Midbrain (tissue), 1 donor: ENCODE measurements at regions not wholly inside any gene's neighbourhood (a gene's known extent, or its start where the extent isn't known, plus 50 kb on each side); places are given as distances from the start of the nearest gene placed in this dataset.
"Not testable (repeated sequence)": the region's sequence is repeated elsewhere in the genome, so short reads cannot be mapped to it uniquely, and the experiment has no call there.

ENCODE experiments used
- DNase-seq: peaks from one replicate; lab custom pipeline; 2025; lab: John Stamatoyannopoulos, UW

DNA sequence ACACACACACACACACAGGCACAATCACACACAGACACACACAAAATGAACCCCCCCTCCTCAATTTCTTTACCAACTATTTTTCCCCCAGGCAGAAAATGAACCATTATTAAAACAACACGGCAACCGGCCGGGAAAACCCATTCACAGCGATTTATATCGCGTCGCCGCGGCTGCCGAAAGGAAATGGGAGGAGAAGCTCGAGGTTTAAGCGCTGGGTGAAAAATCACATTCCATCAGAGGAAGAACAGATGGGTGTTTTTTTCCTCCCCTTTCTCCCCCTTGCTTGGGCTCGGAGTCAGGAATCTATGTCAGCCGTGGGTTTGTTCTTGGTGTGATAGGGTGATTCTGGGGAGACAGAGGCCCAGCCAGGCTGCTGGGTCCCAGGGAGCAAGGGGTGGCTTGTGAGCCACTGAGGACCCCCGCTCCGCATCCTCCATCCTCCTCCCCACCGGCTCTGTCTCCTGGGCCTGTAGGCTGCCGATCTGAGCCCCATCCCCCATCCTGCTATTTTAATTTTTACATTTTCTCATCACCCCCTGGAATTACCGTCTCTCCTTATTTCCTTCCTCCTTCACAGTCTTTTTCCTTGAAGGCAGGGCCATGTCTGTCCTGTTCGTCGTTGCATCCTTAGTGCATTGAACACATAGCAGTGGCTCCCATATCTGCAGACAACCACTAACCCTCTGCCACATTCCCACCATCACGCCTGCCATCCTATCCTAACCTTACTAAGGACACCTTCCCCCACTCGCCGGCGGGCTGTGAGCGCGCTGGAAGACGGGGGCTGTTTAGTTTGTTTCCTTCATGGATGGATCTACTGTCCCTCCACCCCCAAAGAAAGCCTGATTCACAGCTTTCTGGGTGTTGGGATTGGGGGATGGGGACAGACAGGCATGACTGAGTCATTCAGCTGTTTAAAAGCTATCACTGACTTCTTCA, 137.7 kb downstream of the CRLF3 start:
- DNase-seq: not testable (repeated sequence)

DNA sequence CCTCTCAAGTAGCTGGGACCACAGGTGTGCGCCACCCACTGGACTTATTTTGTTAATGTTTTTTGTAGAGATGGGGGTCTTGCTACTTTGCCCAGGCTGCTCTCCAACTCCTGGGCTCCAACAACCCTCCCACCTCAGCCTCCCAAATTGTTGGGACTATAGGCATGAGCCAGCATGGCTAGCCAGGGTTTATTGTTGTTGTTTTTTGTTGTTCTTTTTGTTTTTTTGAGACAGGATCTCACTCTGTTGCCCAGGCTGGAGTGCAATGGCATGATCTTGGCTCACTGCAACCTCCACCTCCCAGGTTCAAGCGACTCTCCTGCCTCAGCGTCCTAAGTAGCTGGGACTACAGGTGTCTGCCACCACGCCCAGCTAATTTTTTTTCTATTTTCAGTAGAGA, 142.2 kb downstream of the CRLF3 start:
- not testable (repeated sequence) for DNase-seq

DNA sequence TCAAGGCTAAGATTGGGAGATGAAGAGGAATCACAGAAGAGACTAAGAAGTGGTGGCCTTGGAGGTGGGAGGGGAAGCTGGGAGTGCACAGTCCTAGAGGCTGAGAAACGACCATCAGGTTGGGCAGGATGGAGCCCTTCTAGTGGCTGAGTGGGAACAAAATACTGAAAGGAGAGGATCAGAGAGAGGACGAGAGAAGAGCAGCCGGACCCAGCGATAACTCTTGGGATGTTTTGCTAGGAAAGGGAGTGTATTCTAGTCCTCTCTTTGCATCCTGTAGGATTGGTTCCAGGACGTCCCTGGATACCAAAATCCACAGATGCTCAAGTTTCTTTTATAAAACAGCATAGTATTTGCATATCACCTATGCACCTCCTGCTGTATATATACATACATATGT, 143.8 kb downstream of the CRLF3 start:
- DNase-seq: not testable (repeated sequence)

DNA sequence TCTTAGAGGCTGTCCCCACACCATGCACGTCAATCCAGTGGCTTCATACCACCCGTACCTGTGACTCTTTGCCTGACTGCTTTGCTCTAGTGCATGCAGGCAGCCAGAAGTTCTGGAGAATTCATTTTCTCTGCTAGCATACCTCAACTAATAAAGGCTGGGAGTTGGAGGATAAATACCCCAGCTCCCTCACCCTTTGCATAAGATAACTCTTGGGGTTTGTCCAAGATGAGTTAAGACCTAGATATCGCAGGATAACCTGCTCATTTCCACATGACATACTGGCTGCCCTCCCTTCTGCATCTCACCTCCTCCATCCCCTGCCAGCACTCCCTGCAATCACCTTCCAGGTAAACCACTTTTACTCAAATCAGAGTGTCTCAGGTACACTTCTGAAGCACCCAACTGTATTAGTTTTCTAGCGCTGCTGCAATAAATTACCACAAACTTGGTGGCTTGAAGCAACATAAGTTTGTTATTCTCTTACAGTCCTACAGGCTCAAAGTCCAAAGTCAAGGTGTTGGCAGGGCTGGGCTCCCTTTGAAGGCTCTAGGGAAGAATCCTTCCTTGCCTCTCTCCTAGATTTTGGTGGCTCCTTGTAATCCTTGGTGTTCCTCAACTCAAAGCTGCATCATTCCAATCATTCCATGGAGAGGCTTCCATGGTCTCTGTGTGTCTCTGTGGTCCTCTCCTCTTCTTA, 146.8 kb downstream of the CRLF3 start:
- DNase-seq: no peak

DNA sequence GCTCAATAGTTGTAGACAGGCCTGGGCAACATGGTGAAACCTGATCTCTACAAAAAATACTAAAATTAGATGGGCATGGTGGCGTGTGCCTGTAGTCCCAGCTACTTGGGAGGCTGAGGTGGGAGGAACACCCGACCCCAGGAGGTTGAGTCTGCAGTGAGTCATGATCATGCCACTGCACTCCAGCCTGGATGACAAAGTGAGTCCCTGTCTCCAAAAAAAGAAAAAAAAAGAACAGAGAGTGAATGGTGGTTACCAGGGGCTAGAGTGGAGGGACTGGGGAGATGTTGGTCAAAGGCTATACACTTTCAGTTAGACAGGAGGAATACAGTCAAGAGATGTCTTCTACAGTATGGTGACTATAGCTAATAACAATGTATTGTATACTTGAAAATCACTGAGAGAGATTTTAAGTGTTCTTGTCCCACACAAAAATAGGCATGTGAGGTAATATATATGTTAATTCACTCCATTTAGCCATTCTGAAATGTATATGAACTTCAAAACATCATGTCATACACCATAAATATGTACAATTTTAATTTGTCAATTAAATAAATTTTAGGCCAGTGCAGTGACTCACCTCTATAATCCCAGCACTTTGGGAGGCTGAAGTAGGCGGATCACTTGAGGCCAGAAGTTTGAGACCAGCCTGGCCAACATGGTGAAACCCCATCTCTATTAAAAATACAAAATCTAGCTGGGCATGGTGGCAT, 148.6 kb downstream of the CRLF3 start:
- DNase-seq: not testable (repeated sequence)

DNA sequence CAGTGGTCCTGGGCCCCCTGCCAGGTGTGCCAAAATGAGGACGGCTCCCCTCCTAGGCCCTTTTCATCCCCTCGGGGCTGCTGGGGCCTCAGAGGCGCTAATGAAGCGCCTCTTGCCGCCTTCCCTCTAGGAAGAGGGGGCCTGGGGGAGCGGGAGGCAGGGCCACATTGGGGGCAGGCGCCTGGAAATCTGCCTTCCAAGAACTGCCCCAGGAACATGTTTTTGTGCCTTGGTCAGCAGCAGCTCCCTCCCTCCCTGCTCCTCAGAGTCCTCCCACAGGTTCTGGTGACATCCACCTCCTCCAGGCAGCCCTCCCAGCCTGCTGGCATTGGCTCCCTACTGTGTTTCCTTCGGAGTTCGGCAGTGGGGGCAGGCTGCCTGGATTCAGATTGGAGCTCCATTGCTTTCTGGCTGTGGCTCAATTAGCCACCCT, 155.3 kb downstream of the CRLF3 start:
- not testable (repeated sequence) for DNase-seq

DNA sequence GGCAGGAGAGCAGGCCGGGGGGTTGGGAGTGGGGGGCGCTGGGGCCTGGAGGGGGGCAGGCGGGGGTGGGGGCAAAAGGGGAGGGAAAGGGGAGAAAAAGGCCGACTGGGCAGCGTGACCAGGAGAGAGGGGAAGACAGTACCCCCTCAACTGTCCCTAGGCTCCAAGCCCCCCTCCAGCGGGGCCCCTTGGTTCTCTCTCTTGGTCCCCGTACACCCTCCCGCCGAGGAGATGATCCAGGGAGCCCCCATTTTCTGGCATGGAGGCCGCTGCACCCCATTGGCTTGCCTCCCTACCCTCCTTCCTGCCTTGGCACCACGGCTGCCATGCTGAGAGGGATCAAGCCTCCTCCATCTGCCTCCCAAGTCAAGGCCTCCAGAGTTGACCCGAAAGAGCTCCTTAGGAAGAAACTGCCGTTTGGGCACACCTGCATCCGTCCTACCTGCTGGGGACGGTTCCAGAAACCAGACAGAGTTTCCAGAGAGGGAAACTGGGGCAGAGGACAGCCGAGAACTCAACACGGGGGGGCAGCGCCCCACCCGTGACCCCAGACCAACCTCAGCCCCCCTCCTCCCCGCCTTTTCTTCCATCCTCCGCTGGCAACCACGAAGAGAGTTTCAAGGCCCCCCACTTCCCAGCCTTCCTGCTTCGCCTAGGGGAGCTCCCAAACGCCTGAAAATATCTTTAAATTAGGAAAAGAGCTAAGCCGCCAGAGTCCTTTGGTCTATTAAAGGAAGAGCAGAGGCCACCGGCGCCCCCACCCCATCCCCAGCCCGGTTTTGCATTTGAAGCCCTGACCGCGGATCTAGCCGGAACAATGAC, 155.9 kb downstream of the CRLF3 start:
- DNase-seq: not testable (repeated sequence)

DNA sequence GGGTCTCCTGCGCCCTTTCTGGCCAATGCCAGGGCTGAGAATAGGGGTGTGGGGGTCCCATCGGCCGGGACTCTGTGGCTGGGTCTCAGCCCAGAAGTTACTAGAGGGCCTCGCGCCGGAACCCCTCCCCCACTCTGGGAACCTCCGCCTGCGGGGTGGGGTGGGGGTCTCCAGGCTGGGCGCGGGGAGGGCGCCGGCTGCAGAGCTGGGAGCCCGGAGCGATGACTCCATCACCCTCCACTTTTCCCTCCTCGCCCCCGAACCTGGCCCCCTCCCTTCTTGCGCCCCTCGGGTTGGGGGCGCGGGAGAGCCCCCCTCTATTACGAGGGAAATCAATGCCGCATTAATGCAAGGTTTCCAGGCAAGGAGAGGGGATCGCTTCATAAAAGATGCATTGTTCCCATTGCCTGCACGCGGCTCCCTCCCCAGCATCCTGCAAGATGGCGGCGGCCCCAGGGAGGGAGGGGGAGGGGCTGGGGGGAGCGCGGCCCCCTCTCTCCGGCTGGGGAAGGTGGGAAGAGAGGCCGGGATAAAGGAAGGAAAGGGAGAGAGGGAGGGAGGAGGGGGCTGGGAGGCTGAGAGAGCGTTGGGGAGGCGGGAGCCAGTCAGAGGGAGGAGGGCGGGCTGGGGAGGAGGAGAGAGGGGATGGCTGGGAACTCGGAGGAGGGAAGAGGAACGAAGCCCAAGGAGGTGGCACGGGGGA, 156.7 kb downstream of the CRLF3 start:
- DNase-seq: peak; percentile 12

DNA sequence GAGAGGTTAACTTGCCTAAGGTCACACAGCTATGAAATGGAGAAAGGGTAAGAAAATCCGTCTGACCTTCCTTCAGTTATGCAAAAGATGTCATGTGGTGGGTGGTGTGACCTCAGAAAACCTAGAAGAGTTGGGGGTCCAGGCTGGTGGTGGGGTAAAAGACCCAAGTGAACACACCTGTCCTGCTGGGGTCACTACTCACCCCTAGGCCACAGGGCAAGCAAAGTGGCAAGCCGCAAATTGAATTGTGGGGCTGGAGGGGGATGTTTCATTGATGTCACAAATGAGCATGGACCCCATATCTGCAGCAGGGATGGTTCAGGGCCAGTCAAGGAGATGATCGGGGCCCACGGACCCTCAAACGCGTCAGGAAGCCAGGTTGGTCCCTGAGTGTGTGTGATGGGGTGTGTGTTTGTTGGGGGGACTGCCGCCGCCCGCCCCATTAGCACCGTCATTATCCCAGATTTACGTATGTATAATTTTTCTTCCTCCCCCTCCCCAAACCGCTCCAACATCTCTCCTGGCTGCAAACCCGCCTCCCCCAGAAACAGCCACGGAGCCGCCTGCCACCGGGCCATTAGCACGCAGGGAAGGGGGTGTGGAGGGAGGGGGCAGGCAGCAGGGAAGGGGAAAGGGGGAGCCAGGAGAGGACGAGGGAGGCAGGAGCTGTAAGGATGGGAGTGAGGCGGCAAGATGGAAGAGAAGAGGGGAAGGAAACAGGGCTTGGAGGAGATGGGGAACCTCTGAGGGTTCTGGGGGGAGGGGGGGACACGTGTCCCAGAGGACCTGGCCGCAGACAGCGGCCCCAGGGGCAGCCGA, 157.4 kb downstream of the CRLF3 start:
- DNase-seq: not testable (repeated sequence)

DNA sequence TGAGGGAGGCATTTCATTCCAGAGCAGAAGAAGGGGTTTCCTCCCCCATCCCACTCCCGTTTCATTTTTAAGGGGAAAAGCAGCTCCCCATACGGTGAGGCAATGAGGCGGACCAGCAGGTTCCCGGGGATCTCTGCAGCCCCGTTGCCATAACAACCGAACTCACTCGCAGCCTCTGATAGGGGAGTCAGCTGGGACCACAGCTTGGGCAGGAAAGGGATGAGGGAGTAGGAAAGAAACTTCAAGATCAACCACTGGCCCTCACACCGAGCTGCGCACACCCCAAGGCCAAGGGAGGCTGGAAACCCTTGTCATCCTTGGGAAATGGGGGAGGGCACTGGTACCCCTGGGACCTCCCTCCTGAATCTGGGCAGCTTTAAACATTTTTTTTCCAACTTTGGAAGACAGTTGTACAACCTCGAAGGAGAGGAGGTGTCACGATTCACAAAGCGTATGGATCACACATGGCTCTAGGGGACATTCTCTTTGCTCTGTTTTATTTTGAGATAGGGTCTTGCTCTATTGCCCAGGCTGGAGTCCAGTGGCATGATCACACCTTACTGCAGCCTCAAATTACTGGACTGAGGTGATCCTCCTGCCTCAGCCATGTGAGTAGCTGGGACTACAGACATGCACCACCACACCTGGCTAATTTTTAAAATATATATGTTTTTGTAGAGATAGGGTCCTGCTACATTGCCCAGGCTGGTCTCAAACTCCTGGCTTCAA, 160.6 kb downstream of the CRLF3 start:
- DNase-seq: not testable (repeated sequence)

DNA sequence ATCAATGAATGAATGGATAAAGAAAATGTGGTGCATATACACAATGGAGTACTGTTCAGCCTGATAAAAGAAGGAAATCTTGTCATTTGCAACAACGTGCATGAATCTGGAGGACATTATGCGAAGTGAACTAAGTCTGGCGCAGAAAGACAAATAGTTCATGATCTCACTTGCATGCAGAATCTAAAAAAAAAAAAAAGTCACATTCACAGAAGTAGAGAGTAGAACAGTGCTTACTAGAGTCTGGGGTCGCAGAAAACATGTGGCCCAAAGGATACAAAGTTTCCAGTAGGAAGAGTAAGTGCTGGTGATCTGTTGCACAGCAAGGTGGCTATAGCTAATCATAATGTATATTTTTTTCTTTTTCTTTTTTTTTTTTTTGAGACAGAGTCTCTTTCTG, 167.3 kb downstream of the CRLF3 start:
- not testable (repeated sequence) for DNase-seq

DNA sequence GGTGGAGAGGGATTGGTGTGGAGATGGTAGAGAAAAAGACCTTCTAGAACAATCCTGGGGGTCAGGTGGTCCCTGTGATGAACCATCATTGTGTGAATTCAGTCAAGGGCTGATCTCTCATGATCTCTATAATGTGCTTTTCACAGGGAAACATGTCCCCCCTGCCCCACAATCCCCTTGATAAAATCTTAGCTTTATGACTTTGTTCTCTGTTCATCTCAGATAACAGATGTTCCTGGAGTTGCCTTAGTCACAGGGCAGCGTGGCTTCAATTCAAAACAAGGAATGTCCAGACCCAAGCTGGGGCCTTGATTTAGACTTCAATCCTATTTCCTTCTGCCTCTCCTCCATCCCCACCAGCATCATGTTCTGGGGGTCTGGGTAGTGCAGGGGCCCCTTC, 171.5 kb downstream of the CRLF3 start:
- DNase-seq: not testable (repeated sequence)

DNA sequence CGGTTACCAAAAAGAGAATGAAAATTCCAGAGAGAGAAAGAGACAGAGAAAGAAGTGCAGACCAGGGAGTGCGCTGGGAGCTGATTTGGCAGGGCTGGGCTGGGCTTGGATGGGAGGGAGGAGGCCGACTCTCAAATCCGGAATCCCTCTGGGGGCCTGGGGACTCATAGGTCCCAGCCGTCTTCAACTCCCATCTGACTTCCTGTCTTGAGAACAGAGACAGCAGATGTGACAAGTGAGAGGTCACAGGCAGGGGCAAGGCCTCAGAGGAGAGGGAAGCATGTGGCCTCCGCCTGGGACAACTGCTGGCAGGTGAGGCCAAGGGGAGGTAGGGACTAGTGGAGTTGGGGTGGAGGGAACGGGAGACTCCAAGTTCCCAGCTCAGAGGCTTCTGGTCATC, 172.9 kb downstream of the GOSR1 start:
- DNase-seq: not testable (repeated sequence)

DNA sequence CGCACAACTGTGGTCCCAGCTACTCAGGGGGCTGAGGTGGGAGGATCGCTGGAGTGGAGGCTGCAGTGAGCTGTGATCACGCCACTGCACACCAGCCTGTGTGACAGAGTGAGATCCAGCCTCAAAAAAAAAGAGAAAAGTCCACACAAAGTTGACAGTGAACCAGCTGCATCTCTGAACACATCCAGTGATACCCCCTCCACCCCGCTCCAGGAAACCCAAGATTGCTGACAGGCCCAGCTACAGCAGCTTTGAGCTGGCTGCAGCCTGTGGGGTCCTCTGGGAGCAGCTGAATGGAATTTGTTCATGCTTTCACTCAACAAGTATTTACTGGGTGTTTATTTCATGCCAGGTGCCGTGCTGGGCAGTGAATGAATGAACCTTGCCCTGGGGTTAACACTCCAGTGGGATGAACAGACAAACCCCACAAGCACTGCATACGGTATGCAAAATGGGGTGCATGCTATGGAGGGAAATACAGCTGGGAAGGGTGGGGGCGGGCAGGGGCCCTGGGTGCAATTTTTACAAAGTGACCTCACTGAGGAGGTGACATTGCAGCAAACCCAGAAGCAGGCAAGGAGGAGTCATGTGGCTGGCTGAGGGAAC, 170.9 kb downstream of the GOSR1 start:
- not testable (repeated sequence) for DNase-seq

DNA sequence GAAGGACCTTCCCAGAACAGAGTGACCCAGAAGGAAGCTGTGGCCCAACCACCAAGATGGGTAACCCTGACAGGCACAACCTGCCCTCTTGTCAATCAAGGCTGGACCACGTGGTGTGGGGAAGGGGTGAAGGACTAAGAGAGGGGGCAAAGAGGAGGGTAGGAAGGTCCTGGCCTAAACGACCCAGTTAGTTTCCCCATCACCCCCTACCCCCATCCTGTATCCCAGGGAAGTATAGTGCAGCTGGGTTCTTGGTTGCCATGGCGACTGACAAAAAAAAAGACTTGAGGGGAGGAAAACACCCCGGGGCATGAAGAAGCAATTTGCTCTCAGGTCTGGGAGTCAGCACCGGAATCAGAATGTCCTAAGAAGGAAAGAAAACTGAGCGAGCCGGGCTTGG, 168.7 kb downstream of the GOSR1 start:
- DNase-seq: not testable (repeated sequence)

DNA sequence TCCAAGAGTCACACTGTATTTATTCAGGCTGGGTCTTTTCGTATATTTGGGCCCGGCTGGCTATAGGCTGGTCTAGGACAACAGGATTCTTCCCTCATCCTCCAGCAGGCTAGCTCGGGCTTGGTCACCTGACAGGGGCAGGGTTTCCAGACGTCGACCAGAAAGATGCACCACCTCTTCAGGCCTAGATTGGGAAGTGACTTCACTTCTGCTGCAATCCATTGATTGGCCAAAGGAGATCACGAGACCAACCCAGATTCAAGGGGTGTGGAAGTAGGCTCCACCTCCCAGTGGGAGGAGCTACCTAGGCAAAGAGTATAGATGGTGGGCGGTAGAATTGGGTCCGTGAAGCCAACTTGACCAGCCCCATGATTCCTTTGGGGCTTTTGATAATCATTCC, 167.5 kb downstream of the GOSR1 start:
- DNase-seq: not testable (repeated sequence)

DNA sequence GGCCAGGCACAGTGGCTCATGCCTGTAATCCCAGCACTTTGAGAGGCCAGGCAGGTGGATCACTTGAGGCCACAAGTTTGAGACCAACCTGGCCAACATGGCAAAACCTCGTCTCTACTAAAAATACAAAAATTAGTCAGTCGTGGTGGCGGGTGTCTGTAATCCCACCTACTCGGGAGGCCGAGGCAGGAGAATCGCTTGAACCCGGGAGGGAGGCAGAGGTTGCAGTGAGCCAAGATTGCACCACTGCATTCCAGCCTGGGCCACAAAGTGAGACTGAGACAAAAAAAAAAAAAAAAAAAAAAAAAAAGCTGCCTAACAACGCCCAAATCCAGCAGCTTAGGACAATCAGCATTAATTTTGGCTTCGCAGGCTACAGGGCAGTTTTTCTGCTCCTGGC, 167.1 kb downstream of the GOSR1 start:
- DNase-seq: not testable (repeated sequence)

DNA sequence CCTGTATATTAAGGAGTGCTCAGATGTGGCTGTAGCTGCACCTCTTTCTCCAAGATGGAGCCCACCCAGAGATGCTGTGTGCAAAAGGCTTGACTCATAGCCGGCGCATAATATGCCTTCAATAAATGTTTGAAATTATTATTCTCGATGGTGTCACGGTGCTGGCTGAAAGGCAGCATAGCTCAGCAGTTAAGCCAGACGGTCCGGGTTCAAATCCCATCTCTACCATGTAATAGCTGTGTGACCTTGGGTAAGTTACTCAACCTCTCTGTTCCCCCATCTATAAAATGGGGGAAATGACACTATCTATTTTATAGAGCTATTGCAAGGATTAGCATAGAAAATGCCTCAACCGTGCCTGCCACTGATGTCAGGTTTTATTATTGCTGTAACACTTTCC, 164.2 kb downstream of the GOSR1 start:
- not testable (repeated sequence) for DNase-seq

DNA sequence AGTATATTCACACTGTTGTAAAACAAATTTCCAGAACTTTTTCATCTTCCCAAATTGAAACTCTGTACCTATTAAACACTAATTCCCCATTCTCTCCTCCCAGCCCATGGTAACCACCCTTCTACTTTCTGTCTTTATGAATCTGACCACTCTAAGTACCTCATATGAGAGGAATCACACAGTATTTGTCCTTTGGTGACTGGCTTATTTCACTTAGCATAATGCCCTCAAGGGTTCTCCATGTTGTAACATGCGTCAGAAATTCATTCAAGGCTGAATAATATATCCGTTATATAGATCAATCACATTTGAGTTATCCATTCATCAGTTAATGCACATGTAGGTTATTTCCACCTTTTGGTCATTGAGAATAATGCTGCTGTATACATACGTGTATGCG, 162.2 kb downstream of the GOSR1 start:
- not testable (repeated sequence) for DNase-seq
